ENCODE measurements at regions not wholly inside any gene's neighbourhood (a gene's known extent, or its start where the extent isn't known, plus 50 kb on each side); places are given as distances from the start of the nearest gene placed in this dataset.
"Not testable (repeated sequence)": the region's sequence is repeated elsewhere in the genome, so short reads cannot be mapped to it uniquely, and the experiment has no call there.

- no peak for FAIRE-seq
Measured at GRCh38 chr3:15851735-15852134, 54.0 kb upstream of the ANKRD28 start.

DNA sequence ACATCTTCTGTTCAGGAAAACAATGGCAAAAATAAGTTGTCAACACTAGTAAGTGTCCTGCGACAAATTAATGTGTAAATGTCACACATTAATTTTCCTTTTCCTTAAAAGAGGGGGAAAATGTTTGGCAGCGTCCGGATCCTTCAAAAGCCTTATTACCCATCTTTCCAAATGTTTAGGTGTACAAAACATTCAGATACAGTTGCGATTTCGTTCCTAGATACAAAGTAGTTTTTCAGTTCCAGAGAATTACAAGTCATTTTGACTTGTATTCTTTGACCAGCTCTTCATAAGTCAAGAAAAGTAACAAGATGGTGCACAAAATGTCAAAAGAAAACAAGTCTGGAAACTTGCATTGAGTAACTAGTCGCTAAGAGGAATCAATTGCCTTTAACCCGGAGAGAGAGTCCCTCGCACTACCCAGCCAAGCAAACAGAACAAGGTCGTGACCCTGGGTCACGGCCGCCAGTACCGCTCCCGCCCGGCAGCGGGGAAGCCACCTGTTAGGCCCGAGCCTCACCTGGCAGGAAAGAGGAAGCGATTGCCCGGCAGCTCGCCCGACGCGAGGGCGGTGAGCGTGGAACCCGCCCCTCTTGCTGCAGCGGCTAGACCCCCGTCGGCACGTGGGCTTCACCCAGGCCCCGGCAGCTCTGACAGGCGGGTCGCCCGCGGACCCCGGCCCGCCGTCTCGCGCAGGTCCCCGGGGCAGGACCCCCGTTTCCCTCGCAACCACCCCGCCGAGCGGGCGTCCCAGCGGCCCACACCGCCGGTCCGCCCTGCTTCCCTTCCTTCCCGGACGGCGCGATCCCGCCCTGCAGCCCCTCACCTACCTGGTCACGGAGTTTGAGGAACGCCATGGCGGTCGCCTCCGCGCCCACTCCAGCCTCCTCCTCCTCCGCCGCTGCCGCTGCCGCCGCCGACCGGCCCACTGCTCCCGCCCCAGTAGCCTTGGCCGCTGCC, 61.0 kb upstream of the ANKRD28 start:
- no peak for FAIRE-seq

DNA sequence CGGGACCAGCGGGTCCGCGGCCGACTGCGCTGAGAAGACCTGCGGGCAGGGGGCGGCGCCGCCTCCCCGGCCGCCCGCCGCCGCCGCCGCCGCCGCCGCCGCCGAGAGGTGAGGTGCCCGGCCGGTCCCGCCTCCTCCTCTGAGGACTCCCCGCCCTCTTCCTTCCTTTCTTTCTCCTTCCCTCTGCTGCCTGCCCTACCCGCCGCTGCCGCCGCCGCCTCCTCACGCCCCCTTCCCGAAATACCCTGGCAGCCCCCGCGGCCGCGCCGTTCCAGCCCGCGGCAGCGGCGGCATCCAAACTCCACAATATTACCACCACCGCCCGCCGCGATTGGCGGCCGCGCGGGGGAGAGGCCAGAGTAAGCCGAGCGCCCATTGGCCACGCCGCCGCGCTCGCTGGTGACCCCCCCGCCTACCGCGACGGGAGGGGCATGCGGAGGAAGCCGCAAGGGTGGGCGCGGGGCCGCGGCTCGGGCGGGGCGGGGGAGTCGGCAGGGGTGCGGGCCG, 61.8 kb upstream of the ANKRD28 start:
- FAIRE-seq = no peak

DNA sequence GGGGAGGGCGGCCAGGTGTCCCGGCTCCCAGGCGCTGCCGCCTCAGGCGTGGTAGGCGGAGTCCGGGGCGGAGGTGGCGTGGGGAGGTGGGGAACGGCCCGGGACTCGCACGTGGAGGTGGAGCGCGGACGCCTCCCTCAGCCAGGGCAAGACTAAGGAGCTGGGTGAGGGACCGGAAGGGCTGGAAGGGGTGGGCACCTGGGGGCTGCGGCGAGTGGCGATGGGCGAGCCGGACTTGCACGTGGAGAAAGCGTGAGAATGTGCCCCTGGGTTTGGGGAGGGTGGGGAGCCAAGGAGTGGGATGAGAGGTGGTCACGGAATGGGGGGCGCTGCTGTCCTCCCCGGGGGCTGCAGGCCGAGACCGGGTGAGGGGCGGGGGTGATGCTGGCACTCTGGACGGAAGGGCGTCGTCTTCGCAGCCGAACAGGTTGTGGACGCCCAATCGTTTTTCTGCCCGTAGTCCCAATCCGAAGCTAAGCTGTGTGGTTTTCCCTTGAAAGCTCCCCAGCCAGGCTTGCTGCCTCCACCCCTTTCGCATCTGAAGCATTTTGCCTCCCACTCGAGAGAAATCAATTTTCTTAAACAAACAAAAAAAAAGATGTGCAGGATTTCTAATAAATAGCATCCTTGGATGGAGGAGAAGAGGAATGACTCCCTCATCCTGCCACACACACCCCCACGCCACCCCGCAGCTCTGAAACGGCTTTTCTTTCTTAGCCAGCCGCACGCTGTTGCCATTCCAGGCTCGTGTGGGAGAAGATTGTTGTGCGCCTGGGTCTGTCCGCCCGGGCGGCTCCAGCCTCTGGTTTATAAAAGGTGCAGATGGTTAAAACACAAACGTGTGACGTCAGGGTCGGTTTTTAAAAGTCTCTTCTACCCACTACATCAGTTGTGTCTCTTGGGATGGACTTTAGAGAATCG, 62.5 kb upstream of the ANKRD28 start:
- no peak for FAIRE-seq

- no peak for FAIRE-seq
Measured at GRCh38 chr3:15861163-15861562, 63.4 kb upstream of the ANKRD28 start.

DNA sequence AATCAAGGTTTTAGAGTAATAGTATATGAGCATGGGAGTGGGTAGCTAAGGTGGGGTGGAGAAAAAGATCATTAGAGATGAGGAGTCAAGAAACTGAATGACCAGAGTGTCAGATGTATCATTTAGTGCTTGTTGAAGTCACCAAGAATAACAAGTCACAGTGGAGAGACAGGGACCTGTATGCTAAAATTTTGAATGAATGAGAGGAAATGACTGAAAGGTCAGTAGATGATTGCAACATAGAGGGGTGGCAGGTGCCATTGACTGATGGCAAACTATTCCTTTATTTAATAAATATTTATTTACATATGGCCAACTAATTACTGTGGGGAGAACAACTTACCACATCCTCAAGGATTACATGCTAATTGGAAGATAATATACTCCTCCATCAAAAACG, 75.0 kb upstream of the ANKRD28 start:
- no peak for FAIRE-seq

DNA sequence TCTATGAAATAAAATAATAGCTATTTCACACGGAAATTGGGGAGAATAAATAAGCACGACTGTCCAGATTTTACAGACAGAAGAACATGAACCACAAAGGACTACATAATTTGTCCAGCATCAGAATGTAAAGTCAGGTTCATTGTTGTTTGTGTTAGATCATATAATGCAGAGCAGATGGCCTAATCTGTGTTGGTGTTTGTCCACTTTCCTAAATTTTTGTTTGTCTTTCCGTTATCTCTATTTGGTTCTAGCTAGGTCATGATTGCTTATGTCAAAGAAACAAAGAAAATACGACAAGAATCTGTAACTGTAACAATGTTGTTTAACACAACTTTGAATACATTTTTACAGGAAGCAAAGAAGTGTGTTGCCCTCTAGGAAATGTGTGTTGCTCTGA, 75.6 kb upstream of the ANKRD28 start:
- FAIRE-seq = peak; percentile 35

GRCh38 chr3:15875016-15875689, 77.4 kb upstream of the ANKRD28 start:
- no peak for FAIRE-seq

DNA sequence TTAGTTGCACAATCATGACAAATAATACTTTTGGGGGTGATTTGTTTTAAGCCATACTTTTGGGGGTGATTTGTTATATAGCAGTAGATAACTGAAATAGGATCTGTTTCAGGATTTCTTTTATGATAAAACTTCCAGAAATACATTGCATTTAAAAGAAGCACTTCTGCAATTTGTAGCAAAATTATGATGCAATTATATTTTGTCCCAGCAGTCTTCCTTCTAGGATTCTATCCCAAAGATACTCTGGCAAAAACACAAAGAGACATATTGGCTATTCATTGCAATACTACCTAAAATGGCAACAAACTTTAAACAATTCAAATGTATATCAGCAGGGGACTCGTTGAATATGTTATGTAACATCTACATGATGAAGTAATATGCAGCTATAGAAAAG, 78.9 kb upstream of the ANKRD28 start:
- no peak for FAIRE-seq

DNA sequence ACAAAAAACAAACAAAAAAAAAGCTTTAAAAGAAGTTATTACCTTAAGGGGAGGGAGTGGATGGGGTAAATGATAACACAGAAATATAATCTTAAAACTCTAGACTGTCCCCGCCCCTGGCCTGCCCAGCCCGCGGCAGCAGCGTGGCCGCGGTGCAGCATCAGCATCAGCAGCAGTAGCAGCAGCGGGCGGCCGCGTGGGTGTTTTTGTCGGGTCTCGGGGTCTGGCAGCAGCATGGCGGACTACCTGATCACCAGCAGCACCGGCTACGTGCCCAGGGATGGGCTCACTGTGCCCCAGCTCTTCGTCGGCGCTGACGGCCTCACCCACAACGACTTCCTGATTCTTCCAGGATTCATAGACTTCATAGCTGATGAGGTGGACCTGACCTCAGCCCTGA, 80.0 kb upstream of the ANKRD28 start:
- FAIRE-seq = no peak

- not testable (repeated sequence) for FAIRE-seq
Measured at GRCh38 chr3:15879787-15880186, 82.0 kb upstream of the ANKRD28 start.

DNA sequence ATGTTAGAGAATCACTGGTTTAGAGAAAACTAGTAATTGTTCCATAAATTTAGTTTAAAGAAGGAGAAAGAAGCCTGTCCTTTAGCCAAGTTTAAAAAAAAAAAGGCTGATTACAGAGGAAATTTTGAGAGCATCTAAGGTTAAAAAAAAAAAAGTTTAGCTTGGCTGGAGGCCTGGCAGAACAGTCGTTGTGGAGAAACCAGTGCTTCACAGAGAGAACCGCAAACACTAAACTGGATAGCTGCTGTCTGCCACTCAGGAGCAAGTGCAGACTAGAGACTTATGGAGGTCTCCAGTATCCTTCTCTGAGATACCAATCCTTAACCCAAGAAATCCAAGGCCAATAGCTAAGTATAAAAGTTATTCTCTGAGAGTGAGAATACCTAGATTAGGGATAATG, 84.8 kb upstream of the ANKRD28 start:
- no peak for FAIRE-seq

DNA sequence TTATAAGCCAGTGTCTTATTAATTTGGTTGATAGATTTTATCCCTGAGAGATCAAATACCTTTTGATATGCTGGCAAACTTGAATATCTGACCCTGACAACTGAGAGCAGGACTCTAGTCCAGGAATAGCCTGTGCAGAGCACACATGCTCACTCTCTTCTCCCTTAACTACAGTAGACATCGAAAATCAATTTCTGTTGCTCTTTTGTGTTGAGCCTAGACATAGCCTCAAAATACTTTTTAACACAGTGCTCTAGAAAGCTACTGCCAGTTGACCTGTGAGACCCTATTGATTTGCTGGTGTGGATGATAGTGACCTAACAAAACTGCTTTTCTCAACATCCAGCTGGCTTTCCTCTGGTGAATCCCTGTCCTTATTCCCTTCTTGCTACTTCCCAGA, 86.4 kb upstream of the ANKRD28 start:
- no peak for FAIRE-seq

DNA sequence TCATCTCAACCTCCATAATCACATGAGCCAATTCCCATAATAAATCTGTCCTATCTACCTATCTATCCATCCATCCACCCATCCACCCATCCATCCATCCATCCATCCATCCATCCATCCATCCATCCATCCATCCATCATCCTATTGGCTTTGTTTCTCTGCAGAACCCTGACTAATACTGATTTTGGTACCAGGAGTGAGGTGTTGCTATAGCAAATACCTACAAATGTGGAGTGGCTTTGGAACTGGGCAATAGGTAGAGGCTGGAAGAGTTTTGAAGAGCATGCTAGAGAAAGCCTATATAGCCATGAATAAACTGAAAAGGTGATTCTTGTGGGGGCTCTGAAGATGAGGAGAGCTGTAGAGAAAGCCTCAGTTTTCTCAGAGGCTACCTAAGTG, 88.7 kb upstream of the ANKRD28 start:
- FAIRE-seq = no peak

DNA sequence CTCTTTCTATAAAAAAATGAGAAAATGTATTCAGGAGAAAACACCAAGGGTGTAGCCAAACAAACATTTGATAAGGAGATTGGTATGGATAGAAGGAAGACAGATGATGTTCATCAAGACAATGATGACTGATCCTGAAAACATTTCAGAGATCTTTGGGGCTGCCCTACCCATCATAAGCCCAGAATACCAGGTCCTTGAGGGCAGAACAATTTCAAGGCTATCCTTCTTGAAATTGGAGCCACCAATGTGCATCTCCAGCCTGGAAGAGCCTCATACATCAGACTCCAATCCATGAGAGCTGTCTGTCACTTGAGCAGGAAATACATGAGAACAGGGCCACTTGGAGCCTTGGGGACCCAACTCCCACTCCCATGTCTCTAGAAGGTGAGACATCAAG, 89.5 kb upstream of the ANKRD28 start:
- no peak for FAIRE-seq

DNA sequence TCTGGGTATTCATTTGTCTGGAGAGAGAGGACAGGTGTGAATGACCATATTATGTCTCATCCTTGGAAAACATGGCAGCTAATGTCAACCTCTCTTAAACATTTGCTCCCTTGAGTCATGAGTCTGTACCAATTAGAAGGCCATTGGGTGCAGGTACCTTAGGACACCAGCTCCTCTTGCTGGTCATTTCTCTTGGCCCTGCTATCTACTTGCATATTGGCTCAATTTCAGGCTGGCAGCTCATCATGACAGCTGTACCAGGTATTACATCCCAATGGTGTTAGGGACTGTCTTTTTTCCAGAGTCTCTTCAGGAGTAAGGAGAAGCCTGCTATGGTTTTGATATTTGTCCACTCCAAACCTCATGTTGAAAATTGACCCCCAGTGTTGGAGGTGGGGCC, 92.2 kb upstream of the ANKRD28 start:
- no peak for FAIRE-seq

GRCh38 chr3:15892311-15893227, 94.8 kb upstream of the ANKRD28 start:
- FAIRE-seq = no peak

DNA sequence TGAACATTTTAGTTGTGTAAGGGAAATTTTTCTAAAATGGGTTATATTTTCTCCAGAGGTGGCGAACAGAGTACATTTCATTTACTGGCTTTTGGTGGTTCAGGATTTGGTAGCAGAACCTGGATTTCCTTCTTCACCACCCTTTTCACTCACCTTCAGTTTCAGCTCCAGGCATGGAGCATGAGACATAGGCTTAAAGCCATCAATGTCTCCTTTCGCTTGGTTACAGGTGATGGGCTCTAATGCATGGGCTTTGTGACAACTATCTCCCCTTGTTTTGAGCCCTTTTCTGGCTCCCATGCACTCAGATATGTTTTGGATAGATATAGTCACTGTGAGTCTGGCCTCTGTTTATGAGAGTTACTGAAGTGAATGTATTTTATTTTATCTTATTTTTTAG, 96.6 kb upstream of the ANKRD28 start:
- no peak for FAIRE-seq

DNA sequence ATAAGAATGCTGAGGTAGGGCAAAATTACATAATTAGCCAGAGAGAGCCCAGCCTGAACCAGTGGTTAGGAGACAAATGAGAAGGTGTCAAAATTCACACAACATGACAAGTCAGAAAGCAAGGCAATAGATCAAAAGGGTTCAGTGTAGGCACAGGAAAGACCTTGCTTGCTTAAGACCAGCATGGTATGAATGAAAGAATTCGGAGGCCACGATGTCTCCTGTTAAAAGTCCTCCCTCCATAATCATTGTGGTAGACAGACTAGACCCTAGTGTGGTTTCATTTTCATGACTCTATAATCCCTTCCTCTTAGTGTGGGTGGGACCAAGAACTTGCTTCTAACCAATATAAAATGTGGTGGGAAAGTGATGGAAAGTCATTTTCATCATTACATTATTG, 98.7 kb upstream of the ANKRD28 start:
- FAIRE-seq = no peak

GRCh38 chr3:15899388-15899787, 101.6 kb upstream of the ANKRD28 start:
- no peak for FAIRE-seq

- no peak for FAIRE-seq
Measured at GRCh38 chr3:15903164-15903563, 105.4 kb upstream of the ANKRD28 start.

All from endometrium (tissue), 2 donors.